Prostate gland (tissue), 2 donors: ENCODE measurements at regions not wholly inside any gene's neighbourhood (a gene's known extent, or its start where the extent isn't known, plus 50 kb on each side); places are given as distances from the start of the nearest gene placed in this dataset.

Experiments
- DNase-seq: peaks from one replicate; pipeline ENCODE4 v3.0.0-alpha.2; 2019; ENCODE audit warnings: low spot score
- H3K27ac ChIP-seq, 2 donors: fragments of 200-600 bp; sonication (generic); 2 replicates each; pipeline ENCODE4 v1.5.1; 2017 to 2019
- H3K27me3 ChIP-seq: fragments of 200-600 bp; sonication (generic); replicated peaks from 2 replicates; pipeline ENCODE4 v1.5.1; 2019; ENCODE audit not compliant: insufficient read depth
- H3K36me3 ChIP-seq, 2 donors: fragments of 200-600 bp; sonication (generic); 1 replicate in 1 of 2; 2 replicates in 1 of 2; pipeline versions ENCODE4 v1.5.1 to v1.8.1; 2017 to 2019
- H3K4me1 ChIP-seq: fragments of 200-600 bp; sonication (generic); replicated peaks from 2 replicates; pipeline ENCODE4 v1.5.1; 2019
- H3K4me3 ChIP-seq, 2 donors: fragments of 200-600 bp; sonication (generic); 2 replicates each; pipeline ENCODE4 v1.5.1; 2017 to 2019
- H3K9me3 ChIP-seq: fragments of 200-600 bp; sonication (generic); 2 replicates; pipeline ENCODE4 v1.5.1; 2017
- POLR2A ChIP-seq: fragments of 450-650 bp; IDR thresholded peaks from one replicate; pipeline ENCODE4 v1.6.1; 2016; ENCODE audit warnings: antibody characterized with exemption, mild to moderate bottlenecking
- POLR2AphosphoS5 ChIP-seq: sonication (generic); formaldehyde crosslinking; IDR thresholded peaks from one replicate; pipeline ENCODE4 v1.6.1; 2017; ENCODE audit warnings: antibody characterized with exemption
- WGBS: methylation state at CpG from one replicate; pipeline ENCODE4 v1.1.5; 2018; 5-methylcytosine and 5-hydroxymethylcytosine counted together
- intact Hi-C: fragments of 100-400 bp; cut with DNase I; formaldehyde crosslinking; loops from one replicate; pipeline ENCODE4 v1.14.2; 2022
- TF ChIP-seq, protein P1 (sequence below), 4 experiments: fragments of 200-600 bp in 2 of 4; fragments of 450-650 bp in 2 of 4; sonication (generic) in 2 of 4; IDR thresholded peaks; 1 replicate in 3 of 4; 2 replicates in 1 of 4; pipeline ENCODE4 v1.5.1; 2016 to 2019; ENCODE audit warnings: antibody characterized with exemption in 4 of 4, mild to moderate bottlenecking in 2 of 4, moderate library complexity in 2 of 4

DNA sequence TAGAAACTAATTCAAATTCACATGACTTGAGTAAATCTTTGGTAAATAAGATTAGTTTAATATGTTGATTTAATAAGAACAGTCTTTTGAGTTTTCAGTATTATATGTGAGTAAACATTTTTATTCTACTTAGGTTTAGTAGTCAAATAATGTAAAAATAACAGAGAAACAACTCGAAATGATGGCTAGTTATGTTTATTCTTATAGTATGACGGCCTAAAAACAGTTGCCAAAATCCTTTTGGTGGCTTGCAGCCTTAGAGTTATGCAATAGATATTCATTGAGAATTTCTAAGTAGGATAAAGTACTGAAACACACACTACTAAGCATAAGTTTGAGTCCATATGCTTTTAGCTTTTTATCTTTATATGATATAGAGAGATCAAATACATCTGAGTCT lies 184.8 kb downstream of the GNAI1 start:
- no peak for DNase-seq
- intact Hi-C loops: no loop called here
- Histone ChIP-seq H3K36me3 (no peaks in the 10 kb centered on the region), H3K9me3 (no peaks in the 10 kb centered on the region), H3K27me3 (no peaks in the 10 kb centered on the region), H3K27ac (no peak overlapping the region), H3K4me3 (no peak overlapping the region), H3K4me1 (no peaks in the 10 kb centered on the region)
- TF ChIP-seq POLR2AphosphoS5 (no peak), POLR2A (no peak)
- TF ChIP-seq, protein P1, sequence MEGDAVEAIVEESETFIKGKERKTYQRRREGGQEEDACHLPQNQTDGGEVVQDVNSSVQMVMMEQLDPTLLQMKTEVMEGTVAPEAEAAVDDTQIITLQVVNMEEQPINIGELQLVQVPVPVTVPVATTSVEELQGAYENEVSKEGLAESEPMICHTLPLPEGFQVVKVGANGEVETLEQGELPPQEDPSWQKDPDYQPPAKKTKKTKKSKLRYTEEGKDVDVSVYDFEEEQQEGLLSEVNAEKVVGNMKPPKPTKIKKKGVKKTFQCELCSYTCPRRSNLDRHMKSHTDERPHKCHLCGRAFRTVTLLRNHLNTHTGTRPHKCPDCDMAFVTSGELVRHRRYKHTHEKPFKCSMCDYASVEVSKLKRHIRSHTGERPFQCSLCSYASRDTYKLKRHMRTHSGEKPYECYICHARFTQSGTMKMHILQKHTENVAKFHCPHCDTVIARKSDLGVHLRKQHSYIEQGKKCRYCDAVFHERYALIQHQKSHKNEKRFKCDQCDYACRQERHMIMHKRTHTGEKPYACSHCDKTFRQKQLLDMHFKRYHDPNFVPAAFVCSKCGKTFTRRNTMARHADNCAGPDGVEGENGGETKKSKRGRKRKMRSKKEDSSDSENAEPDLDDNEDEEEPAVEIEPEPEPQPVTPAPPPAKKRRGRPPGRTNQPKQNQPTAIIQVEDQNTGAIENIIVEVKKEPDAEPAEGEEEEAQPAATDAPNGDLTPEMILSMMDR (IDR thresholded peaks at IDR 0.05): no peak
- 56% methylated on average over 2 of the region's 2 CpGs for WGBS

DNA sequence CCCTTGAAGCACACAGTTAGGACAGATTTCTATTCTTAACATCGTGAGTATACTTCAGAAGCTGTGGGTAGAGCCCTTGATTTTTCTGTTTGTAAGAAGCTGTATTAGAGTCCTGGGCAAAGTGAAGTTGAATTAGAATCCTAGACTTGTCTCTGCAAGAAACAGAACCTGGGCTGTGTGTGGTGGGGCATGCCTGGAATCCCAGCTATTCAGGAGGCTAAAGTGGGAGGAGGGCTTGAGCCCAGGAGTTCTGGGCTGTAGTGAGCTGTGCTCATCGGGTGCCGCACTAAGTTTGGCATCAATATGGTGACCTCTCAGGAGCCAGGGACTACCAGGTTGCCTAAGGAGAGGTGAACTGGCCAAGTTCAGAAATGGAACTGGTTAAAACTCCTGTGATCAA lies 183.4 kb downstream of the GNAI1 start:
- WGBS: 96% methylated on average over 3 of the region's 3 CpGs
- intact Hi-C loops: no loop called here

DNA sequence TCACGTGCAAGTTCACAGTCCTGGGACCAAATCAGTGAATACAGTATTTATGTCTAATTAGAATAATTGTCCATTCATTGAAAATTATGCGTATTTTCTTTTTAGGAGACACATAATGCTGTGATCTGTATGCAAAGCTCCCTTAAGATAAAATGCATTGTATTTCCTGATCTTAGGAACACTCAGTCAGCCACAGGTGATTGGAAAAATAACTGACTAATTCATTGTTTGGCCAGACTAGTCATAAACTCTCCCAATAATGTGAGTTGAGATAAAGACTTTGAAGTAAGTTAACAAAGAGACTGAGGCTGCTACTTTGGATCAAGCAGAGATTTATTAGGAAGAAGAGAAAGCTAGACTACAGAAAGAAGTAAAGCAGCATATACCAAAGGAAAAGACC lies 182.2 kb downstream of the GNAI1 start:
- Histone ChIP-seq H3K27me3 (no peaks in the 10 kb centered on the region), H3K27ac (no peak overlapping the region), H3K4me3 (no peak overlapping the region), H3K9me3 (no peaks in the 10 kb centered on the region), H3K4me1 (no peaks in the 10 kb centered on the region), H3K36me3 (no peaks in the 10 kb centered on the region)
- TF ChIP-seq POLR2A (no peak), POLR2AphosphoS5 (no peak)
- TF ChIP-seq, protein P1 (IDR thresholded peaks at IDR 0.05): no peak
- 93% methylated on average over 2 of the region's 2 CpGs for WGBS
- DNase-seq: no peak
- intact Hi-C loops: no loop called here

More for the DNA sequence above, 183.4 kb downstream of the GNAI1 start:
- H3K27ac ChIP-seq: no peak overlapping the region
- no peaks in the 10 kb centered on the region for H3K9me3 ChIP-seq
- H3K4me1 ChIP-seq: no peaks in the 10 kb centered on the region
- H3K4me3 ChIP-seq: no peak overlapping the region
- H3K36me3 ChIP-seq: no peaks in the 10 kb centered on the region
- H3K27me3 ChIP-seq: no peaks in the 10 kb centered on the region
- TF ChIP-seq, protein P1 (IDR thresholded peaks at IDR 0.05): no peak
- TF ChIP-seq POLR2A: no peak
- TF ChIP-seq POLR2AphosphoS5: no peak
- DNase-seq: no peak

DNA sequence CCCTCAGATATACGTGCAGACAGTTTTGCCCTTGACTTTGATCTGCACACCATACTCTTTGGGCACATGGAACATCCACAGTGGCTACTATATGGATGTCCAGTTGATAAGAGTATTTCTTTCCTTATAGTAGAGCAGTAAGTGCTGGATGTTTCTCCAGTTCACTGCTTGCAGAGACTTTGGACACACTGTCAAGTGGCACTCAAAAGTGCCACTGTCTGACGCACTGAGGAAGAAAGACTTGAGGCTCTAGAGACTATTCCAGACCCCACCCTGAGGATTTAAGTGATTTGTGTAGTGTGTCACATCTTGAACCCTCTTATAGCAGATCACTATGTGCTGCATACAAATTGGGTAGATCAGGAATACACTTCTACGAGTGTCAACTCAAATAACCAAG lies 179.1 kb downstream of the GNAI1 start:
- Histone ChIP-seq H3K4me1 (no peaks in the 10 kb centered on the region), H3K4me3 (no peak overlapping the region), H3K36me3 (no peaks in the 10 kb centered on the region), H3K27ac (no peak overlapping the region), H3K9me3 (no peaks in the 10 kb centered on the region), H3K27me3 (no peaks in the 10 kb centered on the region)
- DNase-seq: no peak
- WGBS: 94% methylated on average over 3 of the region's 3 CpGs
- TF ChIP-seq POLR2AphosphoS5: no peak
- TF ChIP-seq, protein P1 (IDR thresholded peaks at IDR 0.05): no peak
- no peak for TF ChIP-seq POLR2A
- intact Hi-C loops: no loop called here

DNA sequence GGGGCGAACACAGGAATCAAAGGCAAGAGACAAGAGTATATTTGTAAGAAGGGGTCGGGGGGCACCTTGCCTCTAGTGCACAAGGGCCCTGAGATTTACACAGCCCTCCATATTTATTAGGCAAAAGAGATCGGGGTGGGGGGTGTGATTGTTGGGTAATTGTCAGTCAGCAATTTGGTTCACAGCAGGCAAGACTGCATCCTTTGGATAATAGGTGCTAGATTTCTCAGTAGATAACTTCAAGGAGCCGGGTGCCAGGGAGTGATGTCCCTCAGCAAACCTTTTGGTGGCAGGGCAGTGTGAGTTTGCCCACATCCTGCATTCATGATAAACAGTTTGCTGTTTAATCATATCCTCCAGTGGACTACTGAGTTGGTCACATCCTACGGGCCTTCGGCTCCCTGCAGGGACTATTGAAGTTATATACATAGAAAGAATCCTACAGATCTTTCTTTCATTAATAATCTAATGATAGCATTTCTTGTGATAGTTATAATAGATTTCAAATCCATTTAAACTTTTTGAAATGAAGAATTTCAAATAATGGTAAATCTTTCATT lies 178.5 kb downstream of the GNAI1 start:
- H3K27me3 ChIP-seq: no peaks in the 10 kb centered on the region
- intact Hi-C loops: no loop called here
- no peak for DNase-seq
- H3K36me3 ChIP-seq: no peaks in the 10 kb centered on the region
- H3K4me3 ChIP-seq: no peak overlapping the region
- H3K27ac ChIP-seq: no peak overlapping the region
- TF ChIP-seq POLR2AphosphoS5 (no peak), POLR2A (no peak)
- TF ChIP-seq, protein P1 (IDR thresholded peaks at IDR 0.05): no peak
- 89% methylated on average over 6 of the region's 6 CpGs for WGBS
- H3K9me3 ChIP-seq: no peaks in the 10 kb centered on the region
- H3K4me1 ChIP-seq: no peaks in the 10 kb centered on the region
